ENCODE measurements at regions not wholly inside any gene's neighbourhood (a gene's known extent, or its start where the extent isn't known, plus 50 kb on each side); places are given as distances from the start of the nearest gene placed in this dataset.

DNA sequence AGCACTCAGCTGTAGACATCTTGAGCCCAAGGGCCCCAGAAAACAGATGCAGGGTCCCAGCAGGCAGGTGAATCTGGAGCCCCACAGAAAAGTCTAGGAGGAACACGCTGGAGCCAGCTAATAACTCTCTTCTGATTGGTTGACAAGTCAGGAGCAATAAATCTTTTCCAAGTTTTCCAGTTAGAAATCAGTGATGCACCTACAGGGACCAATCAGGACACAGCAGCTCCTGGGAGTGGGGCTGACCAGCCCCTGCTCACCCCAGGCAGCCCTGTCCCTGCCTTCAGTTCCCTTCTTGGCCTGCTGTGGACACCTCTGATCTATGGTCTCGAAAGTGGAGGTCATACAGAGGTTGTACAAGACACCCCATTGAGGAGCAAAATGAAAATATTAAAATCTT, 75.7 kb downstream of the KCNF1 start:
- TF ChIP-seq, protein P1, sequence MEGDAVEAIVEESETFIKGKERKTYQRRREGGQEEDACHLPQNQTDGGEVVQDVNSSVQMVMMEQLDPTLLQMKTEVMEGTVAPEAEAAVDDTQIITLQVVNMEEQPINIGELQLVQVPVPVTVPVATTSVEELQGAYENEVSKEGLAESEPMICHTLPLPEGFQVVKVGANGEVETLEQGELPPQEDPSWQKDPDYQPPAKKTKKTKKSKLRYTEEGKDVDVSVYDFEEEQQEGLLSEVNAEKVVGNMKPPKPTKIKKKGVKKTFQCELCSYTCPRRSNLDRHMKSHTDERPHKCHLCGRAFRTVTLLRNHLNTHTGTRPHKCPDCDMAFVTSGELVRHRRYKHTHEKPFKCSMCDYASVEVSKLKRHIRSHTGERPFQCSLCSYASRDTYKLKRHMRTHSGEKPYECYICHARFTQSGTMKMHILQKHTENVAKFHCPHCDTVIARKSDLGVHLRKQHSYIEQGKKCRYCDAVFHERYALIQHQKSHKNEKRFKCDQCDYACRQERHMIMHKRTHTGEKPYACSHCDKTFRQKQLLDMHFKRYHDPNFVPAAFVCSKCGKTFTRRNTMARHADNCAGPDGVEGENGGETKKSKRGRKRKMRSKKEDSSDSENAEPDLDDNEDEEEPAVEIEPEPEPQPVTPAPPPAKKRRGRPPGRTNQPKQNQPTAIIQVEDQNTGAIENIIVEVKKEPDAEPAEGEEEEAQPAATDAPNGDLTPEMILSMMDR (conservative IDR thresholded peaks at IDR 0.05; ENCODE audit: low read length): no peak
- TF ChIP-seq EZH2phosphoT487 (IDR thresholded peaks at IDR 0.05; ENCODE audit: borderline replicate concordance): no peak
